Coronary artery (tissue), 2 donors: ENCODE measurements at regions not wholly inside any gene's neighbourhood (a gene's known extent, or its start where the extent isn't known, plus 50 kb on each side); places are given as distances from the start of the nearest gene placed in this dataset.

Source experiments
- DNase-seq: peaks from one replicate; pipeline ENCODE4 v3.0.0-alpha.2; 2017; ENCODE audit warnings: low spot score
- H3K27ac ChIP-seq, 2 donors: fragments of 200-600 bp; sonication (generic); one replicate each; pipeline ENCODE4 v1.5.1; 2016 to 2019
- H3K4me3 ChIP-seq: fragments of 200-600 bp; sonication (generic); 2 replicates; pipeline ENCODE4 v1.5.1; 2016; ENCODE audit warnings: mild to moderate bottlenecking, moderate library complexity
- TF ChIP-seq, protein P1 (sequence below): fragments of 200-600 bp; sonication (generic); IDR thresholded peaks from one replicate; pipeline ENCODE4 v1.5.1; 2019; ENCODE audit warnings: antibody characterized with exemption

GRCh38 chr20:7237251-7237650 lies 469.8 kb downstream of the BMP2 start:
- H3K4me3 ChIP-seq = no peak overlapping the region
- no peak for DNase-seq
- TF ChIP-seq, protein P1, sequence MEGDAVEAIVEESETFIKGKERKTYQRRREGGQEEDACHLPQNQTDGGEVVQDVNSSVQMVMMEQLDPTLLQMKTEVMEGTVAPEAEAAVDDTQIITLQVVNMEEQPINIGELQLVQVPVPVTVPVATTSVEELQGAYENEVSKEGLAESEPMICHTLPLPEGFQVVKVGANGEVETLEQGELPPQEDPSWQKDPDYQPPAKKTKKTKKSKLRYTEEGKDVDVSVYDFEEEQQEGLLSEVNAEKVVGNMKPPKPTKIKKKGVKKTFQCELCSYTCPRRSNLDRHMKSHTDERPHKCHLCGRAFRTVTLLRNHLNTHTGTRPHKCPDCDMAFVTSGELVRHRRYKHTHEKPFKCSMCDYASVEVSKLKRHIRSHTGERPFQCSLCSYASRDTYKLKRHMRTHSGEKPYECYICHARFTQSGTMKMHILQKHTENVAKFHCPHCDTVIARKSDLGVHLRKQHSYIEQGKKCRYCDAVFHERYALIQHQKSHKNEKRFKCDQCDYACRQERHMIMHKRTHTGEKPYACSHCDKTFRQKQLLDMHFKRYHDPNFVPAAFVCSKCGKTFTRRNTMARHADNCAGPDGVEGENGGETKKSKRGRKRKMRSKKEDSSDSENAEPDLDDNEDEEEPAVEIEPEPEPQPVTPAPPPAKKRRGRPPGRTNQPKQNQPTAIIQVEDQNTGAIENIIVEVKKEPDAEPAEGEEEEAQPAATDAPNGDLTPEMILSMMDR = no peak
- H3K27ac ChIP-seq = no peak overlapping the region

DNA sequence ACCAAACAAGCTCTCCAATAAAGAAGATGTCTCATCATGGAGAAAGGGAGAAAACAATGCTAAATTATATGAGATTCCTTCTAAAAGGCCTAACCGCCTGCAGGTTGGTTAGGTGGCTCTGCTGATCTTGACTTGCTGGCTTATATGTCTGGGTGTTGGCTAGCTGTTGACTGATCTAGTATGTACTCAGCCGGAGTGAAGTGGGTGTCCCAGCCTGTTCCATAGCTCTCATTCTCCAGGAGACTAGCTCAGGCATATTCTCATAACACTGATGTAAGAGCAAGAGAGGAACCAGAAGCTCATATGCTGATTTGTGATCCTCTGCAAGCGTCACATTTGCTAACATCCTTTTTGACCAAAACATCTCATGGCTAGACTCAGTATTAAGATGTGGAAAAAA lies 473.0 kb downstream of the BMP2 start:
- no peak for DNase-seq
- TF ChIP-seq, protein P1 = no peak
- Histone ChIP-seq H3K27ac (no peak overlapping the region), H3K4me3 (no peak overlapping the region)

DNA sequence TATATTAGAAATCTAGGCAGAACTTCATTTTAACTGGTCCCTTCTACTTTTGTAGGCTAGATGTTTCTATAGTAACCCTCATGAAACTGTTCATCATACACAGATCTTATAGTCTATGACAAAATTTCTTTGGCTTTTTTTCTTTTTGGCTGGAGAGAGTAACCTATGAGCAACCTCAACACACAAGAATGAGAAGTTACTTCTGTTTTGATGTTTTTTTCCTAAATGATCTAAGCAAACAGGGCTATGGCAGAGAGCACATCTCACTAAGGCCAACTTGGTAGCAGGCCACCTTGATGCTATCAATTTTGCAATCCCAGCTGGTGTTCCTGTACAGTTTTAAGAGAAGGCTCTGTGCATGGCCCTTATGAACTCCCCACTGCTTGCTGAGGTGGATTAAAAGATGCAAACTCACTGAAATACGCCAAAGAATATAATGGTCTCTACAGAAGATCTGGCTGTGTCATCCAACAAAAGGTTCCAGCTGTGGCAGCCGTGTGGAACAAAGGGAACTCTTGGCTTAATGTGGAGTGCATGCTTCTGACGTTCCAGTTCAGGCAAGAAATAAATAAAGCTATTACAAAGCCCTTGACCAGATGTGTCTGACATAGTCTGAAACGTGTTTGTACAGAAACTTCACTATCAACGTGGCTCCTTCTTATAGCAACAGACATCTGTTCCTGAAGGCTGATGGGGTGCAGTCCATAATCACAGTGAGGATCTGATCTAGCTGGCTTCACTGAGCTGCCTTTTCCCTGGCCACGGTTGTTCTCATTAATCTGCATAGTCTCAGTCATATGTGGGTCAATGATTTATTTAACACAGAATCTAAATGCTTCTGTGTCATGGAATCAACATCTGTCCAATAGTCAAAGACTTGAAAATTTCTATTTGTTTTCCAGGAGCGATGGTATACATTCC lies 481.1 kb downstream of the BMP2 start:
- no peak overlapping the region for H3K27ac ChIP-seq
- TF ChIP-seq, protein P1 = no peak
- H3K4me3 ChIP-seq = no peak overlapping the region
- no peak for DNase-seq

GRCh38 chr20:7250337-7250736 lies 482.9 kb downstream of the BMP2 start:
- TF ChIP-seq, protein P1 = no peak

DNA sequence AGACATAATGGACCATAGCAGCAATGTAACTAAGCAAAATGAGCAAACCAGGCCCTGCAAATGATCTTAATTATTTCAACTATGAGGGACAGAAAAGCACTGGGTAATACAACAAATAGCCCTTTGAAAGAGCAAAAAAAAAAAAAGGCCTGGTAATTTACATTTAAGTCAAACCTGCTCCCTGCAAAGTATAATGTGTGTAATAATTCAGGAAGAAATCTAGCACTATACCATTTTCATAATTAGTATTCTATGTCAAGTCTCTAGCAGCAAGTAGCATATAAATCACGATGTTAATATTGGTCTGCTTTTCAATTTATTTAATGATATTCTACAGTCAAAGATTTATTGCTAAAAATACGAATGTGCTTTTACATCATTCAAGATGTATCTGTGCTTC lies 489.6 kb downstream of the BMP2 start:
- no peak overlapping the region for H3K4me3 ChIP-seq
- H3K27ac ChIP-seq = no peak overlapping the region
- no peak for DNase-seq
- TF ChIP-seq, protein P1 = no peak

More at GRCh38 chr20:7250337-7250736, 482.9 kb downstream of the BMP2 start:
- no peak overlapping the region for H3K27ac ChIP-seq
- no peak for DNase-seq
- H3K4me3 ChIP-seq = no peak overlapping the region

GRCh38 chr20:7257692-7258466 lies 490.4 kb downstream of the BMP2 start:
- Histone ChIP-seq H3K27ac (no peak overlapping the region), H3K4me3 (no peak overlapping the region)
- TF ChIP-seq, protein P1 = no peak
- no peak for DNase-seq
